SHP77 (cell line): ENCODE measurements at regions not wholly inside any gene's neighbourhood (a gene's known extent, or its start where the extent isn't known, plus 50 kb on each side); places are given as distances from the start of the nearest gene placed in this dataset.
A peak's percentile ranks its signal among the peaks of the same experiment; 100 is the strongest.

Experiments
- DNase-seq, 2 experiments: peaks; one replicate each; lab custom pipeline; 2025; lab: John Stamatoyannopoulos, UW

GRCh38 chr2:149915151-149915550 is 327.6 kb upstream of the MMADHC start:
- no peak for DNase-seq

GRCh38 chr2:149908726-149909683 is 321.4 kb upstream of the MMADHC start:
- no peak for DNase-seq

GRCh38 chr2:149906886-149907285 is 319.3 kb upstream of the MMADHC start:
- no peak for DNase-seq

- DNase-seq, result no peak
These were observed 317.0 kb upstream of the MMADHC start for GRCh38 chr2:149904352-149905175.

GRCh38 chr2:149903626-149904025 is 316.1 kb upstream of the MMADHC start:
- DNase-seq, result no peak

GRCh38 chr2:149902081-149902480 is 314.5 kb upstream of the MMADHC start:
- no peak for DNase-seq

GRCh38 chr2:149901231-149901859 is 313.8 kb upstream of the MMADHC start:
- no peak for DNase-seq

GRCh38 chr2:149899390-149899789 is 311.8 kb upstream of the MMADHC start:
- no peak for DNase-seq

GRCh38 chr2:149894760-149895159 is 307.2 kb upstream of the MMADHC start:
- no peak for DNase-seq

GRCh38 chr2:149894226-149894625 is 306.7 kb upstream of the MMADHC start:
- DNase-seq, result no peak

- no peak for DNase-seq
These were observed 305.0 kb upstream of the MMADHC start for GRCh38 chr2:149892563-149892962.

GRCh38 chr2:149885946-149886345 is 298.4 kb upstream of the MMADHC start:
- no peak for DNase-seq

- DNase-seq, result peak; percentile 31 to 36
These were observed 297.9 kb upstream of the MMADHC start for GRCh38 chr2:149885468-149885867.

GRCh38 chr2:149884871-149885270 is 297.3 kb upstream of the MMADHC start:
- no peak for DNase-seq

GRCh38 chr2:149877913-149878312 is 290.3 kb upstream of the MMADHC start:
- no peak for DNase-seq

GRCh38 chr2:149877074-149877473 is 289.5 kb upstream of the MMADHC start:
- DNase-seq, result no peak

- DNase-seq, result no peak
These were observed 286.4 kb upstream of the MMADHC start for GRCh38 chr2:149873936-149874335.

- no peak for DNase-seq
These were observed 285.1 kb upstream of the MMADHC start for GRCh38 chr2:149872638-149873150.

GRCh38 chr2:149872041-149872440 is 284.5 kb upstream of the MMADHC start:
- DNase-seq, result no peak

GRCh38 chr2:149871091-149871885 is 283.7 kb upstream of the MMADHC start:
- no peak for DNase-seq

- no peak for DNase-seq
These were observed 275.7 kb upstream of the MMADHC start for GRCh38 chr2:149863227-149863626.
